ENCODE measurements at regions not wholly inside any gene's neighbourhood (a gene's known extent, or its start where the extent isn't known, plus 50 kb on each side); places are given as distances from the start of the nearest gene placed in this dataset.

DNA sequence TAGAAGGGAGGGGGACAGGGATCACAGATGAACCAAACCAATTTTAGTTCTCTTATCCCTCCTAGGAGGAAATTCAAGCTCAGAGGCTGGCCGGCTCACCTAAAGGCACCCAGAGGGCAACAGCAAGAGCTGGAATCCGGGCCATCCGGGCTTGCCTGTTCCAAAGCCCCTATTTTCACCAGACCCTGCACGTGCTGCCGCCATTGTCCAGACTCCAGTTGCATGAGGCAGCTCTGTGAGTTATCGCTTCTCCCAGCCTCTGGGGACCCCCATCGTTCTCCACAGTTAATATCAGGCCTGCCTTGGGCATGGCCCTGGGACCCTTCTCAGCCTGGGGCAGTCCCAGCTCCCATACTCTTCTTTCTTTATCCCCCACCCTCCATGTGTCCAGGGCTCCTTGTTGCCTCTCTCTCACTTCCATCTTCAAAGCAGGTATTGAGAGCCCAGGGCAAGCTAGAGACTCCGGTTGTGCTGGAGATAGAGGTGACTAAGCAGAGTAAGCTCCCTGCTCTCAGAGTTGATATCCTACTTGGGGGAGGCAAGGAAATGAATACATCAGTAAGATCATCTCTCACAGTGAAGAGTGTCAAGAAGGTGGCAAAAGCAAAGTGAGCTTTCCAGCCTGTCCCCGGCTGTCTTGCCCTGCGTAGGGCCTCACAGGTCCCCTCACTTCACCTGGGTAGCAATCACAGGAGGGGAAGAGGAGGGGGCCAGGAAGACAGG is 322.8 kb downstream of the UACA start:
- TF ChIP-seq CTCF (IDR thresholded peaks at IDR 0.05) (no peak), POLR2A (IDR thresholded peaks at IDR 0.05) (no peak)
